Gastrocnemius medialis (tissue), 4 donors: ENCODE measurements at regions not wholly inside any gene's neighbourhood (a gene's known extent, or its start where the extent isn't known, plus 50 kb on each side); places are given as distances from the start of the nearest gene placed in this dataset.

Source experiments
- POLR2A ChIP-seq, 2 donors: fragments of 450-650 bp; IDR thresholded peaks; one replicate each; pipeline ENCODE4 v1.6.1; 2017; ENCODE audit warnings: antibody characterized with exemption in 2 of 2, mild to moderate bottlenecking in 2 of 2, moderate library complexity in 2 of 2
- TF ChIP-seq, protein P1 (sequence below), 5 experiments: fragments of 450-650 bp in 3 of 5; fragments of 200-600 bp in 2 of 5; sonication (generic) in 2 of 5; IDR thresholded peaks in 4 of 5; conservative IDR thresholded peaks in 1 of 5; 1 replicate in 4 of 5; 2 replicates in 1 of 5; pipeline ENCODE4 v1.5.1; 2016 to 2019; ENCODE audit warnings: antibody characterized with exemption in 5 of 5, mild to moderate bottlenecking in 3 of 5, moderate library complexity in 3 of 5

DNA sequence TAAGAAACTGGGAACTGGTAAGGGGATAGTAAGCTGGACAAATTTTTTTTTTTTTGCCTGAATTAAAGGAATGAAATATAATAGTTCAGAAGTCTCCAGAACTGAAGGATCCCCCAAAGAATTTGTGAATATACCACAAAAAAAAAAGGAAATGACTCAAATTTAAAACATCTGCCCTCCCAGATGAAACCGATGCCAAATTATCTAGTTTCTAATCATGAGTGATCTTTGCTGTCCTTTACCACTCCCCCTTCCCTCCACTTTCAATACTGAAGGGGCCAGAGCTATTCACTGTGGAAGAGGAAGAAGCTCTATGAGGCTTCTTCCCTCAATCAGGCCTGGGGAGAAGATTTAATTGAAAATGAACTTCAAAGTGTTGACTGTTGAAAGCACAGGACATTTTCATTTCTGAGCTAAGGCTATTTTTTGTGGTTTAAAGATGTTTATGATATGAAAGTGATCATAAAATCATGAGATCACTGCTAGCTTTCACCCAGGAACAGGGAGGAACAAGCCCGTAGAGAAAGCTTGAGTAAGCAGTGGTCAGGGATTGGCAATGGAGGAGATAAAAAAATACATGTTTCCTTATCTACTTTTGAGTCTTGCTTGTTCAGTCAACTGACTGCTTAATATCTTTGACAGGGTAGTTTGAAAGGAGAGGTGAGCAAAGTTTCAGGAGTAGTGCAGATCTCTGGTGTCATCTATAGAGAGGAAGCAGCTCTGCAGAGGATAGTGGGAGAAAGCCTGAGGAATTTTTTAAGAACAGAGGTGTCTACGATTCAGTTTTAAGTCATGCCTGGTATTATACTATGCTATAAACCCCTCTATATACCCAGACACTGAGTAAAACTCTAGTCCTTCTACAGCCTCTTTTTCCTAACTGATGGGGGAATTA, 409.5 kb upstream of the FIGN start:
- TF ChIP-seq POLR2A (IDR thresholded peaks at IDR 0.05) = no peak
- TF ChIP-seq, protein P1, sequence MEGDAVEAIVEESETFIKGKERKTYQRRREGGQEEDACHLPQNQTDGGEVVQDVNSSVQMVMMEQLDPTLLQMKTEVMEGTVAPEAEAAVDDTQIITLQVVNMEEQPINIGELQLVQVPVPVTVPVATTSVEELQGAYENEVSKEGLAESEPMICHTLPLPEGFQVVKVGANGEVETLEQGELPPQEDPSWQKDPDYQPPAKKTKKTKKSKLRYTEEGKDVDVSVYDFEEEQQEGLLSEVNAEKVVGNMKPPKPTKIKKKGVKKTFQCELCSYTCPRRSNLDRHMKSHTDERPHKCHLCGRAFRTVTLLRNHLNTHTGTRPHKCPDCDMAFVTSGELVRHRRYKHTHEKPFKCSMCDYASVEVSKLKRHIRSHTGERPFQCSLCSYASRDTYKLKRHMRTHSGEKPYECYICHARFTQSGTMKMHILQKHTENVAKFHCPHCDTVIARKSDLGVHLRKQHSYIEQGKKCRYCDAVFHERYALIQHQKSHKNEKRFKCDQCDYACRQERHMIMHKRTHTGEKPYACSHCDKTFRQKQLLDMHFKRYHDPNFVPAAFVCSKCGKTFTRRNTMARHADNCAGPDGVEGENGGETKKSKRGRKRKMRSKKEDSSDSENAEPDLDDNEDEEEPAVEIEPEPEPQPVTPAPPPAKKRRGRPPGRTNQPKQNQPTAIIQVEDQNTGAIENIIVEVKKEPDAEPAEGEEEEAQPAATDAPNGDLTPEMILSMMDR (IDR thresholded peaks at IDR 0.05 in 4 of 5, conservative IDR thresholded peaks at IDR 0.05 in 1 of 5) = no peak
